ENCODE measurements at regions not wholly inside any gene's neighbourhood (a gene's known extent, or its start where the extent isn't known, plus 50 kb on each side); places are given as distances from the start of the nearest gene placed in this dataset. TPM values are rescaled to one million over a fixed set of nuclear protein-coding genes. Genes with fewer than 3 reads are reported as not detected.

DNA sequence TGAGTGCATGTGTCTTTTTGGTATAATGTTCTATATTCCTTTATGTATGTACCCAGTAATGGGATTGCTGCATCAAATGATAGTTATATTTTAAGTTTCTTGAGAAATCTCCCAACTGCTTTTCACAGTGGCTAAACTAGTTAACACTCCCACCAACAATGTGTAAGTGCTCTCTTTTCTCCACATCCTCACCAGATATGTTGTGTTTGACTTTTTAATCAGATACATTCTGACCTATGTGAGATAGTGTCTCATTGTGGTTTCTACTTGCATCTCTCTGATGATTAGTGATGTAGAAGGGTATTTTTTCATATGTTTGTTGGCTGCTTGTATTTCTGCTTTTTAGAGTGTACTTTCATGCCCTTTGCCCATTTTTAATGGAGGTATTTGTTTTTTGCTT lies 62.8 kb upstream of the ALG10B start:
- TF ChIP-seq, protein P1, sequence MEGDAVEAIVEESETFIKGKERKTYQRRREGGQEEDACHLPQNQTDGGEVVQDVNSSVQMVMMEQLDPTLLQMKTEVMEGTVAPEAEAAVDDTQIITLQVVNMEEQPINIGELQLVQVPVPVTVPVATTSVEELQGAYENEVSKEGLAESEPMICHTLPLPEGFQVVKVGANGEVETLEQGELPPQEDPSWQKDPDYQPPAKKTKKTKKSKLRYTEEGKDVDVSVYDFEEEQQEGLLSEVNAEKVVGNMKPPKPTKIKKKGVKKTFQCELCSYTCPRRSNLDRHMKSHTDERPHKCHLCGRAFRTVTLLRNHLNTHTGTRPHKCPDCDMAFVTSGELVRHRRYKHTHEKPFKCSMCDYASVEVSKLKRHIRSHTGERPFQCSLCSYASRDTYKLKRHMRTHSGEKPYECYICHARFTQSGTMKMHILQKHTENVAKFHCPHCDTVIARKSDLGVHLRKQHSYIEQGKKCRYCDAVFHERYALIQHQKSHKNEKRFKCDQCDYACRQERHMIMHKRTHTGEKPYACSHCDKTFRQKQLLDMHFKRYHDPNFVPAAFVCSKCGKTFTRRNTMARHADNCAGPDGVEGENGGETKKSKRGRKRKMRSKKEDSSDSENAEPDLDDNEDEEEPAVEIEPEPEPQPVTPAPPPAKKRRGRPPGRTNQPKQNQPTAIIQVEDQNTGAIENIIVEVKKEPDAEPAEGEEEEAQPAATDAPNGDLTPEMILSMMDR (IDR thresholded peaks at IDR 0.05; ENCODE audit: low read depth, low read length), result no peak
- Histone ChIP-seq H3K27me3 (ENCODE audit: control insufficient read depth, insufficient read depth, low read length) (no peaks in the 10 kb centered on the region), H3K9me3 (ENCODE audit: control insufficient read depth, insufficient read depth, low read length) (peaks cover 3% of the 10 kb centered on the region; the same call in 1 of the 2 replicates), H3K27ac (ENCODE audit: low read depth, low read length) (no peak overlapping the region), H3K4me3 (ENCODE audit: low read depth, low read length) (no peak overlapping the region)
- no peak for DNase-seq (ENCODE audit: low read depth, low spot score)
- ChIA-PET POLR2A (no interaction called here), CTCF (no interaction called here)

DNA sequence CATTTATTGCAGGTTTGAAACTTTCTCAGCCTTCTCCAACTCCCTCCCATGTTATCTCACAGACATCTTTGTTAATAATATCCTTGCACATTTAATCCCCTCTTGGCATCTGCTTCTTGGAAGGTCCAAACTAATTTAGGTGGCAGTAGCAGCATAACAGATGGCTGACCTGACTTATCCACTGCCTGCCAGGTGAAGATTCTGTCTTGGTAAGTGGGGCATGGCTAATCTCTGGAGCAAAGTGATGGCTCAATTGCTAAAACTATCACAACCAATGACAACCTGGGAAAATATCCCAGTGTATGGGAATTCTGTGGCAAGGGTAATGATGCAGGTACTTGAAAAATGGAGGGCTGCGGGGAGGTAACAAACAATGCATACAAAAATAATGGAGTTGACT lies 58.2 kb upstream of the ALG10B start:
- no peak for DNase-seq (ENCODE audit: low read depth, low spot score)
- no peak overlapping the region for H3K4me3 ChIP-seq (ENCODE audit: low read depth, low read length)
- CTCF ChIA-PET, result no interaction called here
- TF ChIP-seq, protein P1 (IDR thresholded peaks at IDR 0.05; ENCODE audit: low read depth, low read length), result no peak
- POLR2A ChIA-PET, result no interaction called here
- H3K9me3 ChIP-seq (ENCODE audit: control insufficient read depth, insufficient read depth, low read length), result peaks cover 9% of the 10 kb centered on the region; the same call in 1 of the 2 replicates
- no peak overlapping the region for H3K27ac ChIP-seq (ENCODE audit: low read depth, low read length)
- no peaks in the 10 kb centered on the region for H3K27me3 ChIP-seq (ENCODE audit: control insufficient read depth, insufficient read depth, low read length)

Small RNA genes lying in the stretch of these regions (small RNA-seq; reads per million reads assigned to genes)
- gene RF01518 (ENCODE audit: insufficient read length, low read depth), result not detected
- gene RNA5SP358 (ENCODE audit: insufficient read length, low read depth), result 229 reads per million, percentile 92 among the genes with 10 or more reads in this experiment
- gene RNA5SP359 (ENCODE audit: insufficient read length, low read depth), result 2,087 reads per million, percentile 97 among the genes with 10 or more reads in this experiment
